SK-N-SH treated with all-trans-retinoic acid at 6 μM for 48 hours (cell line): ENCODE measurements at regions not wholly inside any gene's neighbourhood (a gene's known extent, or its start where the extent isn't known, plus 50 kb on each side); places are given as distances from the start of the nearest gene placed in this dataset.

Experiments used
- ATAC-seq: fragments of 200-7000 bp; cut with Tn5 transposase; 3 replicates; pipeline ENCODE4 v1.9.1; 2020; ENCODE audit warnings: mild to moderate bottlenecking, moderate library complexity
- ARNTL ChIP-seq: fragments of 450-650 bp; formaldehyde crosslinking; IDR thresholded peaks from 2 replicates; pipeline ENCODE4 v1.5.0; 2020; ENCODE audit warnings: low read depth, mild to moderate bottlenecking, moderate library complexity, borderline replicate concordance
- BACH2 ChIP-seq: fragments of 250-450 bp; sonication (Bioruptor Pico); IDR thresholded peaks from 2 replicates; pipeline ENCODE4 v1.9.0; 2021; ENCODE audit warnings: mild to moderate bottlenecking, borderline replicate concordance
- CSDC2 ChIP-seq: fragments of 250-450 bp; sonication (Bioruptor Pico); IDR thresholded peaks from 2 replicates; pipeline ENCODE4 v1.5.0; 2020; ENCODE audit warnings: mild to moderate bottlenecking, moderate library complexity
- CSRNP3 ChIP-seq: fragments of 250-450 bp; sonication (Bioruptor Pico); IDR thresholded peaks from 2 replicates; pipeline ENCODE4 v1.5.1; 2021; ENCODE audit warnings: mild to moderate bottlenecking, moderate library complexity
- ESRRG ChIP-seq: fragments of 250-450 bp; sonication (Bioruptor Pico); IDR thresholded peaks from 2 replicates; pipeline ENCODE4 v1.6.1; 2021; ENCODE audit warnings: mild to moderate bottlenecking
- GLIS3 ChIP-seq: fragments of 250-450 bp; sonication (Bioruptor Pico); IDR thresholded peaks from 2 replicates; pipeline ENCODE4 v1.5.0; 2020; ENCODE audit warnings: mild to moderate bottlenecking, moderate library complexity
- ISL1 ChIP-seq: fragments of 250-450 bp; sonication (Bioruptor Pico); IDR thresholded peaks from 2 replicates; pipeline ENCODE4 v2.1.2; 2022; ENCODE audit warnings: mild to moderate bottlenecking, moderate library complexity
- OSR1 ChIP-seq: fragments of 250-450 bp; sonication (Bioruptor Pico); IDR thresholded peaks from 2 replicates; pipeline ENCODE4 v1.8.0; 2022; ENCODE audit warnings: moderate library complexity, mild to moderate bottlenecking, inconsistent platforms
- POU6F1 ChIP-seq: fragments of 250-450 bp; sonication (Bioruptor Pico); IDR thresholded peaks from 2 replicates; pipeline ENCODE4 v1.8.0; 2021; ENCODE audit warnings: low read depth, mild to moderate bottlenecking, moderate library complexity, borderline replicate concordance
- PPARA ChIP-seq: fragments of 250-450 bp; sonication (Bioruptor Pico); IDR thresholded peaks from 2 replicates; pipeline ENCODE4 v1.5.0; 2020; ENCODE audit warnings: mild to moderate bottlenecking, borderline replicate concordance
- RARB ChIP-seq: fragments of 250-450 bp; sonication (Bioruptor Pico); IDR thresholded peaks from 2 replicates; pipeline ENCODE4 v1.8.0; 2021; ENCODE audit warnings: mild to moderate bottlenecking, moderate library complexity
- SNAI2 ChIP-seq: fragments of 250-450 bp; sonication (Bioruptor Pico); IDR thresholded peaks from 2 replicates; pipeline ENCODE4 v1.5.0; 2020; ENCODE audit warnings: mild to moderate bottlenecking, moderate library complexity
- TCF4 ChIP-seq: fragments of 250-450 bp; sonication (Bioruptor Pico); IDR thresholded peaks from 2 replicates; pipeline ENCODE4 v1.8.0; 2021; ENCODE audit warnings: mild to moderate bottlenecking, moderate library complexity, borderline replicate concordance
- TOX ChIP-seq: fragments of 250-450 bp; sonication (Bioruptor Pico); IDR thresholded peaks from 2 replicates; pipeline ENCODE4 v1.8.0; 2021; ENCODE audit warnings: mild to moderate bottlenecking, moderate library complexity, borderline replicate concordance
- ZC3H10 ChIP-seq: fragments of 250-450 bp; sonication (Bioruptor Pico); IDR thresholded peaks from 2 replicates; pipeline ENCODE4 v1.5.1; 2021; ENCODE audit warnings: mild to moderate bottlenecking, moderate library complexity
- ZFP3 ChIP-seq: fragments of 250-450 bp; sonication (Bioruptor Pico); IDR thresholded peaks from 2 replicates; pipeline ENCODE4 v1.5.0; 2020; ENCODE audit warnings: mild to moderate bottlenecking, moderate library complexity
- ZFP30 ChIP-seq: fragments of 450-650 bp; formaldehyde crosslinking; IDR thresholded peaks from 2 replicates; pipeline ENCODE4 v1.5.0; 2022; ENCODE audit warnings: mild to moderate bottlenecking, moderate library complexity
- ZNF565 ChIP-seq: fragments of 450-650 bp; formaldehyde crosslinking; conservative IDR thresholded peaks from 2 replicates; pipeline ENCODE4 v1.5.0; 2020; ENCODE audit warnings: low read depth, mild to moderate bottlenecking, moderate library complexity
- ZNF70 ChIP-seq: fragments of 450-650 bp; formaldehyde crosslinking; IDR thresholded peaks from 2 replicates; pipeline ENCODE4 v1.5.0; 2020; ENCODE audit warnings: mild to moderate bottlenecking, moderate library complexity
- ZNF8 ChIP-seq: fragments of 450-650 bp; formaldehyde crosslinking; IDR thresholded peaks from 2 replicates; pipeline ENCODE4 v1.5.0; 2020; ENCODE audit warnings: mild to moderate bottlenecking, moderate library complexity
- TF ChIP-seq, protein P1 (sequence below): fragments of 250-450 bp; sonication (Bioruptor Pico); IDR thresholded peaks from 2 replicates; pipeline ENCODE4 v1.5.1; 2020; ENCODE audit warnings: low read depth, mild to moderate bottlenecking, moderate library complexity
- TF ChIP-seq, protein P2 (sequence below): fragments of 250-450 bp; sonication (Bioruptor Pico); IDR thresholded peaks from 2 replicates; pipeline ENCODE4 v1.8.0; 2020; ENCODE audit warnings: mild to moderate bottlenecking, moderate library complexity, borderline replicate concordance

- TF ChIP-seq CSRNP3 (CRISPR knock-in tag): no peak
- no peak for TF ChIP-seq OSR1 (CRISPR knock-in tag)
- no peak for TF ChIP-seq SNAI2 (CRISPR knock-in tag)
- no peak for TF ChIP-seq TCF4 (CRISPR knock-in tag)
- no peak for TF ChIP-seq ARNTL (CRISPR knock-in tag)
- TF ChIP-seq ZFP3 (CRISPR knock-in tag): no peak
- TF ChIP-seq ZC3H10 (CRISPR knock-in tag): no peak
- TF ChIP-seq BACH2 (CRISPR knock-in tag): no peak
- no peak for TF ChIP-seq ZFP30 (CRISPR knock-in tag)
- TF ChIP-seq, protein P1, sequence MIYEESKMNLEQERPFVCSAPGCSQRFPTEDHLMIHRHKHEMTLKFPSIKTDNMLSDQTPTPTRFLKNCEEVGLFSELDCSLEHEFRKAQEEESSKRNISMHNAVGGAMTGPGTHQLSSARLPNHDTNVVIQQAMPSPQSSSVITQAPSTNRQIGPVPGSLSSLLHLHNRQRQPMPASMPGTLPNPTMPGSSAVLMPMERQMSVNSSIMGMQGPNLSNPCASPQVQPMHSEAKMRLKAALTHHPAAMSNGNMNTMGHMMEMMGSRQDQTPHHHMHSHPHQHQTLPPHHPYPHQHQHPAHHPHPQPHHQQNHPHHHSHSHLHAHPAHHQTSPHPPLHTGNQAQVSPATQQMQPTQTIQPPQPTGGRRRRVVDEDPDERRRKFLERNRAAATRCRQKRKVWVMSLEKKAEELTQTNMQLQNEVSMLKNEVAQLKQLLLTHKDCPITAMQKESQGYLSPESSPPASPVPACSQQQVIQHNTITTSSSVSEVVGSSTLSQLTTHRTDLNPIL (CRISPR knock-in tag): no peak
- no peak for TF ChIP-seq ZNF70 (CRISPR knock-in tag)
- no peak for TF ChIP-seq CSDC2
- no peak for TF ChIP-seq POU6F1 (CRISPR knock-in tag)
- TF ChIP-seq ESRRG (CRISPR knock-in tag): no peak
- no peak for TF ChIP-seq ZNF8 (CRISPR knock-in tag)
- no peak for TF ChIP-seq RARB (CRISPR knock-in tag)
- no peak for TF ChIP-seq PPARA
- ATAC-seq: no peak
Measured at GRCh38 chr2:52396836-52397235, 1364.9 kb upstream of the NRXN1 start.

DNA sequence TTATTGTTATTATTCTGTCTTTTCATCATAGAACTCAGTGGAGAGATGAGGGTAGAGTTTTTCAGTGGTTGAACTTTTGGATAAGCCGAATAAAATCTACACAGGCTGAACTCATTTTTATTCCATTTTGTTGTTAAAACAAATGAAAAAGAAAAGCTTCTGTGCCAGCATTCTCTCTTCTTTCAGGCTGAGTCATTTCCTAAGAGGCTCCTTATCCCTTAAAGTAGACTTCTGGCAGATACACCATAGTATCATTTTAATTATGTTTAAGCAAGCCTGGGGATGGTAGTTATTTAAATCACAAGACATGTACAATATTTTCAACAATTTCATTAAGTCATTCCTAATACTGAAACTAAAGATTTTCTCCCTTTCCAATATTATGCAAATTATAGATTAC lies 1364.0 kb upstream of the NRXN1 start:
- ATAC-seq: no peak

More for the DNA sequence above, 1364.0 kb upstream of the NRXN1 start:
- no peak for TF ChIP-seq ESRRG (CRISPR knock-in tag)
- TF ChIP-seq GLIS3 (CRISPR knock-in tag): no peak
- TF ChIP-seq PPARA: no peak
- TF ChIP-seq CSDC2: no peak
- no peak for TF ChIP-seq TOX (CRISPR knock-in tag)
- no peak for TF ChIP-seq POU6F1 (CRISPR knock-in tag)
- no peak for TF ChIP-seq ZNF70 (CRISPR knock-in tag)
- TF ChIP-seq, protein P2, sequence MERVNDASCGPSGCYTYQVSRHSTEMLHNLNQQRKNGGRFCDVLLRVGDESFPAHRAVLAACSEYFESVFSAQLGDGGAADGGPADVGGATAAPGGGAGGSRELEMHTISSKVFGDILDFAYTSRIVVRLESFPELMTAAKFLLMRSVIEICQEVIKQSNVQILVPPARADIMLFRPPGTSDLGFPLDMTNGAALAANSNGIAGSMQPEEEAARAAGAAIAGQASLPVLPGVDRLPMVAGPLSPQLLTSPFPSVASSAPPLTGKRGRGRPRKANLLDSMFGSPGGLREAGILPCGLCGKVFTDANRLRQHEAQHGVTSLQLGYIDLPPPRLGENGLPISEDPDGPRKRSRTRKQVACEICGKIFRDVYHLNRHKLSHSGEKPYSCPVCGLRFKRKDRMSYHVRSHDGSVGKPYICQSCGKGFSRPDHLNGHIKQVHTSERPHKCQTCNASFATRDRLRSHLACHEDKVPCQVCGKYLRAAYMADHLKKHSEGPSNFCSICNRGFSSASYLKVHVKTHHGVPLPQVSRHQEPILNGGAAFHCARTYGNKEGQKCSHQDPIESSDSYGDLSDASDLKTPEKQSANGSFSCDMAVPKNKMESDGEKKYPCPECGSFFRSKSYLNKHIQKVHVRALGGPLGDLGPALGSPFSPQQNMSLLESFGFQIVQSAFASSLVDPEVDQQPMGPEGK (CRISPR knock-in tag): no peak
- TF ChIP-seq, protein P1 (CRISPR knock-in tag): no peak
- no peak for TF ChIP-seq ARNTL (CRISPR knock-in tag)
- TF ChIP-seq TCF4 (CRISPR knock-in tag): no peak
- no peak for TF ChIP-seq ZNF565 (CRISPR knock-in tag)
- no peak for TF ChIP-seq BACH2 (CRISPR knock-in tag)
- TF ChIP-seq ISL1 (CRISPR knock-in tag): no peak
- TF ChIP-seq ZFP30 (CRISPR knock-in tag): no peak
- TF ChIP-seq, all 23 proteins: peak for 0
